Effector CD4-positive, alpha-beta T cell (primary cell): ENCODE measurements at regions not wholly inside any gene's neighbourhood (a gene's known extent, or its start where the extent isn't known, plus 50 kb on each side); places are given as distances from the start of the nearest gene placed in this dataset.

Experiments
- DNase-seq: peaks from one replicate; pipeline ENCODE4 v3.0.0-alpha.2; 2020

- DNase-seq: no peak
These were observed 168.8 kb upstream of the RAI14 start for GRCh38 chr5:34487159-34487879.

GRCh38 chr5:34487956-34488355 lies 168.2 kb upstream of the RAI14 start:
- DNase-seq: no peak

GRCh38 chr5:34488984-34489383 lies 167.1 kb upstream of the RAI14 start:
- DNase-seq: no peak

- no peak for DNase-seq
These were observed 165.4 kb upstream of the RAI14 start for GRCh38 chr5:34490506-34491250.

- DNase-seq: no peak
These were observed 164.9 kb upstream of the RAI14 start for GRCh38 chr5:34491251-34491620.

- no peak for DNase-seq
These were observed 161.9 kb upstream of the RAI14 start for GRCh38 chr5:34494111-34494755.

- no peak for DNase-seq
These were observed 160.9 kb upstream of the RAI14 start for GRCh38 chr5:34495178-34495577.

GRCh38 chr5:34496260-34496691 lies 159.9 kb upstream of the RAI14 start:
- DNase-seq: no peak

GRCh38 chr5:34496701-34497469 lies 159.2 kb upstream of the RAI14 start:
- DNase-seq: no peak

- no peak for DNase-seq
These were observed 158.7 kb upstream of the RAI14 start for GRCh38 chr5:34497470-34497808.

GRCh38 chr5:34498572-34498971 lies 157.6 kb upstream of the RAI14 start:
- DNase-seq: no peak

GRCh38 chr5:34499001-34499734 lies 157.0 kb upstream of the RAI14 start:
- no peak for DNase-seq

GRCh38 chr5:34500236-34500847 lies 155.8 kb upstream of the RAI14 start:
- DNase-seq: no peak

- no peak for DNase-seq
These were observed 155.1 kb upstream of the RAI14 start for GRCh38 chr5:34501016-34501415.

- no peak for DNase-seq
These were observed 154.3 kb upstream of the RAI14 start for GRCh38 chr5:34501840-34502239.

GRCh38 chr5:34502581-34502980 lies 153.5 kb upstream of the RAI14 start:
- no peak for DNase-seq

- DNase-seq: no peak
These were observed 152.5 kb upstream of the RAI14 start for GRCh38 chr5:34503379-34504253.

- no peak for DNase-seq
These were observed 151.2 kb upstream of the RAI14 start for GRCh38 chr5:34504967-34505366.

GRCh38 chr5:34505731-34506130 lies 150.4 kb upstream of the RAI14 start:
- DNase-seq: no peak

- no peak for DNase-seq
These were observed 148.2 kb upstream of the RAI14 start for GRCh38 chr5:34507933-34508332.

- DNase-seq: no peak
These were observed 146.7 kb upstream of the RAI14 start for GRCh38 chr5:34509392-34509791.
